HCT116 (cell line): ENCODE measurements at regions not wholly inside any gene's neighbourhood (a gene's known extent, or its start where the extent isn't known, plus 50 kb on each side); places are given as distances from the start of the nearest gene placed in this dataset.

Experiments
- ATAC-seq: fragments of 200-7000 bp; cut with Tn5 transposase; 2 replicates; pipeline ENCODE4 v1.9.1; 2020; ENCODE audit warnings: mild to moderate bottlenecking, moderate library complexity
- BruUV-seq: library from RNA; stranded (reverse); fragments of 400-500 nt; replicated peaks from 2 replicates; lab custom pipeline; 2021; lab: Mats Ljungman, UMichigan
- CTCF ChIA-PET: fragments of 300-600 bp; sonication (Branson Sonifier 250); formaldehyde crosslinking; loops from one replicate; lab custom pipeline; 2021; ENCODE audit warnings: antibody characterized with exemption; lab: Charles Lee
- POLR2A ChIA-PET: fragments of 300-600, 350-600 bp; sonication (Branson Sonifier 250); formaldehyde crosslinking; loops from one replicate; lab custom pipeline; 2021; ENCODE audit warnings: antibody characterized with exemption; lab: Charles Lee
- RAD21 ChIA-PET, 2 experiments: fragments of 300-600 bp; sonication (Branson Sonifier 250); formaldehyde crosslinking; loops; one replicate each; lab custom pipeline; 2023; ENCODE audit warnings: low total read pairs in 2 of 2; ENCODE audit not compliant: uncharacterized antibody in 2 of 2, unreplicated experiment in 2 of 2, low non-redundant PET in 1 of 2; lab: Charles Lee
- DNase-seq: peaks from one replicate; pipeline ENCODE4 v3.0.0-alpha.2; 2010; ENCODE audit warnings: low read depth, low spot score
- H2AFZ ChIP-seq: fragments of 200-600 bp; shearing (Covaris generic), sonication (generic); 2 replicates; pipeline ENCODE4 v1.6.1; 2017; ENCODE audit warnings: low read depth, mixed run types, mixed read lengths, antibody characterized with exemption, low read length; ENCODE audit not compliant: poor library complexity, severe bottlenecking
- H3K27ac ChIP-seq: 2 replicates; pipeline ENCODE4 v1.5.1; 2012; ENCODE audit warnings: low read depth, low read length
- H3K27me3 ChIP-seq: fragments of 200-600 bp; sonication (generic); 2 replicates; pipeline ENCODE4 v1.6.1; 2016; ENCODE audit warnings: mixed run types, low read length, mixed read lengths; ENCODE audit not compliant: insufficient read depth
- H3K36me3 ChIP-seq, 2 experiments: fragments of 200-500 bp in 1 of 2; fragments of 200-600 bp in 1 of 2; sonication (Bioruptor generic) in 1 of 2; sonication (generic) in 1 of 2; 2 replicates each; pipeline versions ENCODE4 v1.5.1 to v1.6.1; 2014 to 2016; ENCODE audit warnings: low read length in 2 of 2, inconsistent platforms in 1 of 2, mixed read lengths in 1 of 2, mixed run types in 1 of 2; ENCODE audit not compliant: insufficient read depth in 2 of 2, control insufficient read depth in 1 of 2
- H3K4me1 ChIP-seq, 2 experiments: fragments of 200-600 bp in 1 of 2; sonication (generic) in 1 of 2; 2 replicates each; pipeline versions ENCODE4 v1.5.1 to v1.6.1; 2012 to 2017; ENCODE audit warnings: low read length in 2 of 2, inconsistent platforms in 1 of 2, mild to moderate bottlenecking in 1 of 2, mixed read lengths in 1 of 2, mixed run types in 1 of 2, moderate library complexity in 1 of 2; ENCODE audit not compliant: insufficient read depth in 2 of 2, control insufficient read depth in 1 of 2
- H3K4me2 ChIP-seq: fragments of 200-600 bp; sonication (generic); 2 replicates; pipeline ENCODE4 v1.6.1; 2017; ENCODE audit warnings: mixed run types, low read length, mixed read lengths
- H3K4me3 ChIP-seq, 2 experiments: fragments of 200-600 bp in 1 of 2; sonication (generic) in 1 of 2; replicated peaks in 1 of 2; 2 replicates each; pipeline ENCODE4 v1.5.1; 2011 to 2016; ENCODE audit warnings: low read length in 2 of 2, control low read depth in 1 of 2, low read depth in 1 of 2, mild to moderate bottlenecking in 1 of 2, mixed read lengths in 1 of 2, mixed run types in 1 of 2
- H3K79me2 ChIP-seq: fragments of 200-600 bp; sonication (generic); 2 replicates; pipeline ENCODE4 v1.6.1; 2017; ENCODE audit warnings: mild to moderate bottlenecking, mixed run types, low read length, moderate library complexity, mixed read lengths; ENCODE audit not compliant: insufficient read depth
- H3K9ac ChIP-seq: fragments of 200-600 bp; sonication (generic); 2 replicates; pipeline ENCODE4 v1.6.1; 2016; ENCODE audit warnings: low read length, mixed read lengths
- H3K9me2 ChIP-seq: fragments of 200-600 bp; sonication (generic), shearing (Covaris generic); 2 replicates; pipeline ENCODE4 v1.6.1; 2017; ENCODE audit warnings: mixed run types, mild to moderate bottlenecking, moderate library complexity; ENCODE audit not compliant: insufficient read depth
- H3K9me3 ChIP-seq, 2 experiments: fragments of 200-500 bp in 1 of 2; fragments of 200-600 bp in 1 of 2; sonication (Bioruptor generic) in 1 of 2; sonication (generic) in 1 of 2; 2 replicates each; pipeline ENCODE4 v1.6.1; 2014 to 2017; ENCODE audit warnings: low read length in 2 of 2, mixed read lengths in 2 of 2, inconsistent platforms in 1 of 2, low read depth in 1 of 2, mild to moderate bottlenecking in 1 of 2, mixed run types in 1 of 2, moderate library complexity in 1 of 2; ENCODE audit not compliant: control insufficient read depth in 1 of 2, insufficient read depth in 1 of 2
- H4K20me1 ChIP-seq: fragments of 200-600 bp; sonication (generic), shearing (Covaris generic); 2 replicates; pipeline ENCODE4 v1.6.1; 2017; ENCODE audit warnings: mixed run types, mild to moderate bottlenecking, moderate library complexity; ENCODE audit not compliant: insufficient read depth
- CBX3 ChIP-seq: IDR thresholded peaks from 2 replicates; pipeline ENCODE4 v1.6.1; 2012; ENCODE audit warnings: low read depth
- ELF1 ChIP-seq: IDR thresholded peaks from 2 replicates; pipeline ENCODE4 v1.6.1; 2012; ENCODE audit warnings: low read depth, borderline replicate concordance
- JUND ChIP-seq: IDR thresholded peaks from 2 replicates; pipeline ENCODE4 v1.6.1; 2012
- POLR2AphosphoS5 ChIP-seq: IDR thresholded peaks from 2 replicates; pipeline ENCODE4 v1.6.1; 2011; ENCODE audit warnings: mild to moderate bottlenecking, low read depth, low read length, moderate library complexity
- RAD21 ChIP-seq: IDR thresholded peaks from 2 replicates; pipeline ENCODE4 v1.6.1; 2012; ENCODE audit warnings: low read depth, mild to moderate bottlenecking
- REST ChIP-seq: IDR thresholded peaks from 2 replicates; pipeline ENCODE4 v1.6.1; 2012; ENCODE audit warnings: low read depth
- SIN3A ChIP-seq: IDR thresholded peaks from 2 replicates; pipeline ENCODE4 v1.6.1; 2012; ENCODE audit warnings: low read depth
- YY1 ChIP-seq: IDR thresholded peaks from 2 replicates; pipeline ENCODE4 v1.6.1; 2011; ENCODE audit warnings: low read length, low read depth, moderate library complexity, mild to moderate bottlenecking; ENCODE audit not compliant: insufficient replicate concordance; ENCODE audit errors: extremely low read depth
- intact Hi-C: fragments of 100-400 bp; cut with micrococcal nuclease; formaldehyde crosslinking; loops from 2 replicates; pipeline ENCODE4 v1.10.0; 2022

GRCh38 chr13:111899714-111900389, 167.1 kb upstream of the SOX1 start:
- CTCF ChIA-PET: no interaction called here
- DNase-seq: no peak
- no peaks in the 10 kb centered on the region for H3K36me3 ChIP-seq
- H4K20me1 ChIP-seq: no peaks in the 10 kb centered on the region
- TF ChIP-seq POLR2AphosphoS5 (no peak), ELF1 (no peak), REST (no peak), RAD21 (no peak), SIN3A (no peak), CBX3 (no peak), YY1 (no peak), JUND (no peak)
- no peaks in the 10 kb centered on the region for H3K9me3 ChIP-seq
- intact Hi-C loops: no loop called here
- no peaks in the 10 kb centered on the region for H3K79me2 ChIP-seq
- no TSS peak for BruUV-seq
- H3K9me2 ChIP-seq: no peaks in the 10 kb centered on the region
- ATAC-seq: no peak
- H2AFZ ChIP-seq: no peak overlapping the region
- no peak overlapping the region for H3K4me2 ChIP-seq
- POLR2A ChIA-PET: no interaction called here
- RAD21 ChIA-PET: no interaction called here
- H3K27me3 ChIP-seq: no peaks in the 10 kb centered on the region; the same call in 1 of the 2 replicates
- H3K4me3 ChIP-seq: no peak overlapping the region
- H3K27ac ChIP-seq: no peak overlapping the region
- H3K9ac ChIP-seq: no peak overlapping the region
- H3K4me1 ChIP-seq: peaks cover 0 to 9% of the 10 kb centered on the region in 2 experiments; a peak in 1 of 4 replicates
